ENCODE measurements at regions not wholly inside any gene's neighbourhood (a gene's known extent, or its start where the extent isn't known, plus 50 kb on each side); places are given as distances from the start of the nearest gene placed in this dataset.

DNA sequence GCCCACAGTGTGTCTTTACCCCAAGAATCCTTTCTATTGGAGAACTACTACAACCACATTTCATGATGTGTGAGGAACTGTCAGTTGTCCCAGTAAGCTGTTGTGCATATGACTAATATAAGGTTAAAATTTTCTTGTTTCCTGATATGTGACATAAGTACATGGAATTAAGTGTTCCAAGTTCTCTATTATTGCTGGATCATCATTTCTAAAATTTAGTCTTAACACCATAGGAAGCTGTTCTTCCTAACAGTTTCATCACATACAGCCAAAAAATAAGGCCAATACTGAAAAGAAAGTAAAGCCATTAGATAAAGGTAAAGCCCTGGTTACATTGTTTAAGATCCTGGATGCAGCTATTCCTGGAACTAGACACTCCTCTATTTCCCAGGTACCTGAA is 620.9 kb upstream of the CDH8 start (continued):
- TF ChIP-seq CHD1 (IDR thresholded peaks at IDR 0.05; ENCODE audit: low read depth, low read length) (no peak), ZBED1 (IDR thresholded peaks at IDR 0.05; ENCODE audit: borderline replicate concordance) (no peak), ETV6 (conservative IDR thresholded peaks at IDR 0.05 in 1 of 2, IDR thresholded peaks at IDR 0.05 in 1 of 2; ENCODE audit: borderline replicate concordance in 1 of 2, low read depth in 1 of 2) (no peak)

GRCh38 chr16:62652441-62653120 is 616.3 kb upstream of the CDH8 start:
- H2AFZ ChIP-seq (ENCODE audit: control insufficient read depth, low read depth, low read length), result no peak overlapping the region
- H4K20me1 ChIP-seq (ENCODE audit: control insufficient read depth, insufficient read depth), result no peaks in the 10 kb centered on the region
- intact Hi-C loops (cut with micrococcal nuclease; ENCODE audit: unreplicated experiment) (no loop called here), in situ Hi-C loops (cut with MboI) (no loop called here)
- no peak for ATAC-seq
- no peaks in the 10 kb centered on the region for H3K9me3 ChIP-seq (replicated peaks; ENCODE audit: control insufficient read depth, insufficient read depth, low read length)
- 0% methylated on average over 3 of the region's 3 CpGs for WGBS (ENCODE audit: insufficient coverage, insufficient replicate concordance, low lambda C conversion rate, missing lambda C conversion rate)
- RAD21 ChIA-PET (ENCODE audit: unreplicated experiment), result no interaction called here
- H3K27ac ChIP-seq (ENCODE audit: control insufficient read depth, insufficient read depth), result no peak overlapping the region
- H3K79me2 ChIP-seq (ENCODE audit: control insufficient read depth, insufficient read depth, low read length), result no peaks in the 10 kb centered on the region
- no peak for DNase-seq (ENCODE audit: low read depth, low spot score)
- TF ChIP-seq SMC3 (IDR thresholded peaks at IDR 0.05; ENCODE audit: borderline replicate concordance, low read length) (no peak), CREB1 (IDR thresholded peaks at IDR 0.05; ENCODE audit: low read depth) (no peak), TBL1XR1 (IDR thresholded peaks at IDR 0.05; ENCODE audit: low read depth, low read length) (no peak), RFX5 (IDR thresholded peaks at IDR 0.05; ENCODE audit: low read depth, low read length) (no peak), ZBTB4 (CRISPR knock-in tag; IDR thresholded peaks at IDR 0.05) (no peak), NFYA (IDR thresholded peaks at IDR 0.05; ENCODE audit: borderline replicate concordance, low read depth, low read length) (no peak), ZNF217 (IDR thresholded peaks at IDR 0.05) (no peak), HSF1 (IDR thresholded peaks at IDR 0.05; ENCODE audit: low read depth, low read length) (no peak), BCL11A (IDR thresholded peaks at IDR 0.05; ENCODE audit: low read depth, low read length) (no peak)
- TF ChIP-seq, protein P1, sequence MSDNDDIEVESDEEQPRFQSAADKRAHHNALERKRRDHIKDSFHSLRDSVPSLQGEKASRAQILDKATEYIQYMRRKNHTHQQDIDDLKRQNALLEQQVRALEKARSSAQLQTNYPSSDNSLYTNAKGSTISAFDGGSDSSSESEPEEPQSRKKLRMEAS (IDR thresholded peaks at IDR 0.05; ENCODE audit: low read depth, low read length), result no peak
- CTCF ChIA-PET, result interaction anchor here (1.0 kb wide), 1 partner anchor 44 kb away, joined by 3 read pairs; no protein-coding TSS in a partner anchor
- H3K27me3 ChIP-seq (replicated peaks in 1 of 2; ENCODE audit: control insufficient read depth in 2 of 2, insufficient read depth in 2 of 2, low read length in 1 of 2), result no peaks in the 10 kb centered on the region
- H3K4me2 ChIP-seq (ENCODE audit: control insufficient read depth, insufficient read depth), result no peak overlapping the region
- no peaks in the 10 kb centered on the region for H3K4me1 ChIP-seq (ENCODE audit: control insufficient read depth, insufficient read depth, low read length)
- SMC1A ChIA-PET (ENCODE audit: uncharacterized antibody, unreplicated experiment), result no interaction called here
- no peaks in the 10 kb centered on the region for H3K36me3 ChIP-seq (ENCODE audit: control insufficient read depth in 2 of 2, insufficient read depth in 2 of 2, low read length in 1 of 2)
- no peak overlapping the region for H3K9ac ChIP-seq (ENCODE audit: control insufficient read depth, insufficient read depth, low read length)
- BruUV-seq (replicated peaks), result no TSS peak
- no peak overlapping the region for H3K4me3 ChIP-seq
- FAIRE-seq, result no peak
- POLR2A ChIA-PET, result no interaction called here
